Prostate gland (tissue), 2 donors: ENCODE measurements at regions not wholly inside any gene's neighbourhood (a gene's known extent, or its start where the extent isn't known, plus 50 kb on each side); places are given as distances from the start of the nearest gene placed in this dataset.

Source experiments
- POLR2A ChIP-seq: fragments of 450-650 bp; IDR thresholded peaks from one replicate; pipeline ENCODE4 v1.6.1; 2016; ENCODE audit warnings: antibody characterized with exemption, mild to moderate bottlenecking
- POLR2AphosphoS5 ChIP-seq: sonication (generic); formaldehyde crosslinking; IDR thresholded peaks from one replicate; pipeline ENCODE4 v1.6.1; 2017; ENCODE audit warnings: antibody characterized with exemption
- TF ChIP-seq, protein P1 (sequence below), 4 experiments: fragments of 200-600 bp in 2 of 4; fragments of 450-650 bp in 2 of 4; sonication (generic) in 2 of 4; IDR thresholded peaks; 1 replicate in 3 of 4; 2 replicates in 1 of 4; pipeline ENCODE4 v1.5.1; 2016 to 2019; ENCODE audit warnings: antibody characterized with exemption in 4 of 4, mild to moderate bottlenecking in 2 of 4, moderate library complexity in 2 of 4

DNA sequence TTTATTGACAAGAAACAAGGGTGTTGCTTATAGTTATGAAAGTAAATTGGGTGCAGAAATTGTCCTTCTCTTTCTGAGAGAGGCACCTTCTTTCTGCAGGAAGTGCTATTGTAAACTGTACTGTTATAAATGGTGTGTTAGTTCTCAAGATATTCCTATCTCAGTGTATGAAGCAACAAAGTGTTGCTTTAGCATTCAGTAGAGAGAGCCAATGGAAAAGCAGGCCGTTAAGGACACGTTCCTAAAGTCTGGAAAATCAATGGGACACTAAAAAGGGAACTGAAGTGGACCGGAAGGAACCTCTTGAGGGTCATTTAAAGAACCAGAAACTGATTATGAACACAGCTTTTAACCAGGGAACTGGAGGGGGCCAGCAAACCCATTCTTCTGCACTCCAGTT is 510.0 kb upstream of the ZEB2 start:
- TF ChIP-seq, protein P1, sequence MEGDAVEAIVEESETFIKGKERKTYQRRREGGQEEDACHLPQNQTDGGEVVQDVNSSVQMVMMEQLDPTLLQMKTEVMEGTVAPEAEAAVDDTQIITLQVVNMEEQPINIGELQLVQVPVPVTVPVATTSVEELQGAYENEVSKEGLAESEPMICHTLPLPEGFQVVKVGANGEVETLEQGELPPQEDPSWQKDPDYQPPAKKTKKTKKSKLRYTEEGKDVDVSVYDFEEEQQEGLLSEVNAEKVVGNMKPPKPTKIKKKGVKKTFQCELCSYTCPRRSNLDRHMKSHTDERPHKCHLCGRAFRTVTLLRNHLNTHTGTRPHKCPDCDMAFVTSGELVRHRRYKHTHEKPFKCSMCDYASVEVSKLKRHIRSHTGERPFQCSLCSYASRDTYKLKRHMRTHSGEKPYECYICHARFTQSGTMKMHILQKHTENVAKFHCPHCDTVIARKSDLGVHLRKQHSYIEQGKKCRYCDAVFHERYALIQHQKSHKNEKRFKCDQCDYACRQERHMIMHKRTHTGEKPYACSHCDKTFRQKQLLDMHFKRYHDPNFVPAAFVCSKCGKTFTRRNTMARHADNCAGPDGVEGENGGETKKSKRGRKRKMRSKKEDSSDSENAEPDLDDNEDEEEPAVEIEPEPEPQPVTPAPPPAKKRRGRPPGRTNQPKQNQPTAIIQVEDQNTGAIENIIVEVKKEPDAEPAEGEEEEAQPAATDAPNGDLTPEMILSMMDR (IDR thresholded peaks at IDR 0.05), result no peak
- TF ChIP-seq POLR2AphosphoS5 (no peak), POLR2A (no peak)
